HG03039 (cell line): ENCODE measurements at regions not wholly inside any gene's neighbourhood (a gene's known extent, or its start where the extent isn't known, plus 50 kb on each side); places are given as distances from the start of the nearest gene placed in this dataset.
"Not testable (repeated sequence)": the region's sequence is repeated elsewhere in the genome, so short reads cannot be mapped to it uniquely, and the experiment has no call there.

ENCODE experiments used
- ATAC-seq: cut with Tn5 transposase; IDR thresholded peaks from one replicate; pipeline ENCODE4 v1.9.1; 2021; ENCODE audit warnings: mild to moderate bottlenecking, moderate library complexity; ENCODE audit not compliant: unreplicated experiment

DNA sequence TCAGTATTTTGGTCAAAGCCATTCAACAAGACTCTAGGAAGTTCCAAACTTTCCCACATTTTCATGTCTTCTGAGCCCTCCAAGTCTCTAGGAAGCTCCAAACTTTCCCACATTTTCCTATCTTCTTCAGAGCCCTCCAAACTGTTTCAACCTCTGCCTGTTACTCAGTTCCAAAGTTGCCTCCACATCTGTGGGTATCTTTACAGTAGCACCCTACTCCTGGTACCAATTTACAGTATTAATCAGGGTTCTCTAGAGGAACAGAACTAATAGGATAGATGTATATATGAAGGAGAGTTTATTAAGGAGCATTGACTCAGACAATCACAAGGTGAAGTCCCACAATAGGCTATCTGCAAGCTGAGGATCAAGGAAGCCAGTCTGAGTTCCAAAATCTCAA is 296.0 kb upstream of the CCL2 start:
- ATAC-seq, result not testable (repeated sequence)

DNA sequence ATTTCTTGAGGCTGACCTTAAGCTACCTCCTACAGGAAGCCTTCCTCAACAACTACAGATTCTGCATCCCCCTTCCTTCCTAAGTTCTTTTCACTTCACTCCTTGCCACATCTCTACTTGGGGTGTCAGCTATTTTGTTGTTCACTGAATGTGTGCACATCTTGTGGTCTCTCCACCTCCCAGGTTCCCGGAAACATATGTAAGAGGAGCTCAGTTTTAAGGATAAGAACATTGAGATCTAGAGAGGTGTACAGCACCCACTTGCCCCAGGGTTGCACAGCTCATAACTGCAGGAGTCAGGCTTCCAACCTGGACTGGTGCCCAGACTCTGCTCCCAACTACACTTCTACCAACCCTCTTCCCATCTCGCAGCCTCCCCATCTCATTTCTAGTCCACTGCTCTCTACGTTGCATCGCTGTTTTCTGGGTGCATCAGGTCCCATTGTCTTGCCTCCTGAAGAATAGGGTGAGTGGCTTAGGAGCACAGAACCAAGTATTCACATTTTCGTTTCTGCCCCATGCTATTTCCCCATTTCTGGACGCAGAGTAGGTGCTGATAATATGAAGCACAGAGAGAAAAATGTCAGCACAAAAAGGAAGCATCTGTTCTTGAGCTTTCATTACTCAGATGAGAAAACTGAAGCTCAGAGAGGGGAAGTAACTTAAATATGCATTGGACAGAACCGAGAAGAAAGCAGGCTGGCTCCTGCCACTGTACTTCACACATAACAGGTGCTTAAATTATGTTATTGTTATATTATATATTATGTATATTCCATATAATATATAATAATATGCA is 292.0 kb upstream of the CCL2 start:
- ATAC-seq, result no peak

DNA sequence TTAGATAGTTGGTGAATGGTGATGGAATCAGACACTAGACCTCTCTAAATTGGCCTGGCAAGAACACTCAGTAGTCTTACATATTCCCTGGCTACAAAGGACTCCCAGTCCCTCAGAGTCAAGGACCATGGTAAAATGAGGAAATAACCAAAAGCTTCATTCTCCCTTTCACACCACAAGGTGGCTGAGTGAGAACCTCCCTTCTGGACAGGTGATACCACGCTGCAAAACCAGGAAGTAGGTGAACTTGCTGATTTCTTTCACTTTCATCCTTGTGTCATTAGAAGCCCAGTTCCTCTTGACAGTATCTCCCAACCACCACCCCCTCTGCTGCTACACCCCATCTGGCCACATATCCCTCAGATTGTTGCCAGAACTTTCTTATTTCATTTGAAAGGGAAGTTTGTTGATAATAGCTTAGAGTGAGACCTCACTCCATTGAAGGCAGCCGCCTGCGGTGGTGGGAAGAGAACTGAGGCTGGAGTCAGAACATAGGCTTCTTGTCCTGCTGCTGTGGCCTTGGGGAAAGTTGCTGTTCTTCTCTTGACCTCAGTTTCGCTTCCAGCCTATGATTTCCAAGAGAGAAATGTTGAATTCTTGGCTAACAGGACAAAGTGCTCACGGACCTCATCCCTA is 290.6 kb upstream of the CCL2 start:
- ATAC-seq, result peak; percentile 60

DNA sequence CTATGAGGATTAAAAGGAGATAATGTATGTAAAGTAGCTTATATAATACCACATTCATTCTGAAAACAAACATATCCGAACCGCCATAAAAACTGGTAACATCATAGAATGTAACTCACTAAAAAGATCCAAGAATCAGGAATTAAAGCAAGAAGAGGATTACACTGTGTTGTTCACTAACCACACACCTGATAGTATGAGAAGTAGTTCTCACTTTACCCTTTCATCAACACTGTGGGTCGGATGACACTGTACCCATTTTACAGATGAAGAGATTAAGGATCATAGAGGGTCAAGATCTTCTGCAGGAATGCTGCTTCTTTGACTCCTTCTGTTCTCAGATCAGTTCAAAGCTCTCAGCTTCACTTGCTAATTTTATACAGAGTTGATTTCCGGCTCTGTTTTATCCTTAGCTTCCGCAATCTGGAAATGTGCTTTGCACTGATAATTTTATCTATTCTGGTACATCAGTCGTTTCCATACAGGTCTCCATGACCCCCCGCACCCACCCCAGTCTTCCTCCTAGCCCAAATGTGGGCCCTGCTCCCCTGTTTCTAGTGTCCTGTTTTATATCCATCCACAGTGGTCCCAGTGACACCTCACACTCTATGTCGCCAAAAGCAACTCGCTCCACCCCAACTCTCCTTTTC is 288.6 kb upstream of the CCL2 start:
- no peak for ATAC-seq

DNA sequence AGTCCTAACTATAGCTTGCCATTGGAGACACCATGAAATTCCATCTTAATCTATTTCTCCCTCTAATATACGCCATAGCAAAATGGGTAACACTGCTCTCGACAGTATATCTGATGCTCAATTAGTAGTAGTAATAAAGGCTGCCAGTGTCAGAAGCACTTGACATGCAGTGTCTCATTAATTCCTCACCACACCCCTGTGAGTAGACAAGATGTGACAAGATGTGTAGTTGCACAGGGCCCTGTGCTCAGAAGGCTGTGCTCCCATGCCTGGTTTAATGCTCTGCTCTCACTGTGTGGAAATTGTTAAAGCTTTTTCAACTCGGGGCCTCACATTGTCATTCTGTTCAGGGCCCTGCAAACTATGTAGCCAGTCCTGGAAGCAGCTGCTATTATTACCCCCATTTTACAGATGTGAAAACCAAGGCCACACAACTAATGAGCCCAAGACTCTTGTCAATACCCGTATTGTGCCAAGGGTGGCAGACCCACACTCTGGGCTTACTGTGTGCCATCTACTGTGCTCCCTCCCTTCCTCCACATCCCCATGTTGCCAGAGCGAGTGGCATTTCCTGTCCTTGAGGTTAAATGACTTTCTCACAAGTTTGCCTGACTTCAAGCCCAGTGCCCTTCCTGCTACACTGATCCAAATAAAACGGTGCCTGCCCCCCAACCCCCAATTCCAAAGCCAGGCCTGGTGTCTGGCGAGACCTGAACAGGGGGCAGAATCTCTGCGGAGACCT is 287.3 kb upstream of the CCL2 start:
- ATAC-seq, result no peak

DNA sequence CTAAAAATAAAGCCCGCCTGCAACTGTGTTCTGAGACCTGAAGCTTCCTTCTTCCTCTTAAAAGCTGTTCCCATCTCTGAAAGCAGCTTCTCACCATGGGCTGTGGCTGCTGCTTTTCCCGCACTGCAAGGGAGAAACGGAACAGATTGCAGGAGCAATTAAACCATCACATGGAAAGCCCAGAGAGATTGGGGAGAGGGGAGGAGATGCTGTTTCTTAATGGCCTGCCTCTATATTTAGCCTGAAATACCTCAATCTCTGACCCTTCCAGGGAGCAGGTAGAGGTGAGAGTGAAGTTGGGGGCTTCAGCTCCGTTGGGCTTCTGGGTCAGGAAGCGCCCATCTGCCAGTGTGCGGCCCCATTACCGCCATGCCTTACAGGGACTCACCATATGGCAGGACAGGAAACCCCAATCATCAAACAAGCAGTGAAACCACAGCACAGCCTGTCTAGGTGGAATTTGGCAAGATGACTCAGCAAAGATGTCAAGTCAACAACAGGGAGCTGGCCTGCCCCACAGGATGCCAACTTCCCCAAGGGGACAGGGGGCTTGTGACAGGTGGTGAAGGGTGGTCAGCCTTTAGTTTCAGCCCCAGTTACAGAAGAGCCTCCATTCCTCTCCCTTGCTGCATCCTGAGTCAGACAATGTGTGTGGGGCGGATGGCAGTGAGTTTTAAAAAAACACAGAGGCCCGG is 286.6 kb upstream of the CCL2 start:
- no peak for ATAC-seq

DNA sequence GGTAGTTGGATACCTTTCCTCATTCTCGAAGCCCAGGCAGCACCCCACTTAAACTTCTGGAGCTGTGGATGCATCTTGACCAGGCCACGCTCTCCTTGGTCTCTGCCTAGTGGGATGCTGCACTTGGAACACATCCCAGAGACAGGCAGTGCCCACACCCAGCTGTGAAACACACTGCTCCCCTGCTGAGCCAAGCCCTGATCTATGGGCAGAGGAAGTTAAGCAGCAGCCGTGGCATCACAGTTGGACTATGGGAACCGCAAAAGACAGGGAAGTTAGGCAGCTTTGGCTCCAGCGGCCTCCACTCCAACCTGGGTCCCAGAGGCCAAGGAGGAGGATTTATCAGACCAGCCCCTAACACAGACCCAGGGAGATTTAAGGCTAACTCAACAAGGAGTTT is 284.8 kb upstream of the CCL2 start:
- ATAC-seq, result no peak

DNA sequence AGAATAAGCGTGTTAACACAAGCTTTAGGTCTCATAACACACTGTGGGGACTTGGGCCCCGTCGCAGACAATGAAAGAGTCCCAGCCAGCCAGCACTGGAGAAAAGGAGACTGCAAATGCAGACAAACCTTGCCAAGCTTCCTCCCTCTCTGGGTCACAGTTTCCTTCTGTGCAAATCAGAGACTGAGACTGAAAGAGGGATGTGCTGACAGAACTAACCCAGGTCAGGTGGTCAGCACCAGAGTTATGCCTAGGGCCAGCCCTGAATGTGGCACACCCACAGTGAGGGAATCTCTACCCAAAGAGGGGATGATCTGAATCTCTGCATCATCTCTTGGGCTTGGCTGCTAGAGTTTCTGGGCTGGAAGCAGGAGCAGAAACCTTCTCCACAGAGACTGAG is 282.3 kb upstream of the CCL2 start:
- no peak for ATAC-seq

DNA sequence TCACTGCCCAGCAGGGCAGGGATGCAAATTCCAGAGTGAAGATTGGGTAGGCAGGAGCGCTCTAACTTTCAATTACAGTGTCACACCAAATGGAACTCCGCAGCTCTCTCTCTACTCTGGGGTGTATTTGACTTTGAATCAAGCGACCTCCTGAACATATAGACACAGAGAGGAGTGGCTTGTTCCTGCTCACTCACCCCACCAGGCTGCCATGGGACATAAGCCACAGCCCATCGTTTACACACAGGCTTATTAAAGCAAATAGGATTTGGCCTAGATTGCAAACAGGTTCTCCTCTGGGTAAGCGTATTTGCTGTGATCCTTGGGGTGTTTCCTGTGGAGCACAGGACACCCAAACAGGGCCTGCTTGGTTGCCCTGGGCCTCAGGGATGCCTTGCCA is 281.6 kb upstream of the CCL2 start:
- no peak for ATAC-seq

DNA sequence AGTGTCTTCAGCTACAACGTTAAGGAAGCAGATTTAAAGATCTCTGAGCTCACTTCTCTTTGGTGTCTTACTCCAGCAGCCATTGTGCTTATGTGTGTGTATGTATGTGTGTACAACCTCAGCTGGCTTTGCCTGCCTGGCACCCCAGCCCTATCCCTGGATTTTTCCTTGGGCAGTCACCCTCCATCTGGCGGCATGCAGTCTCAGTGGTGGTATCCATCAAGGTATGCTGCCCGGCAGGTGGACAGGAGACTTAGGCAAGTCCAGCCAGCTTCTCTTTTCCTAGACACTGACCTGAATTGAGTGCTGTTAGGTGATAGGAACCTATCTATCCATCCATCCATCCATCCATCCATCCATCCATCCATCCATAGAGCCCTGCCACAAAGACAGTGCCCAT is 280.8 kb upstream of the CCL2 start:
- no peak for ATAC-seq

DNA sequence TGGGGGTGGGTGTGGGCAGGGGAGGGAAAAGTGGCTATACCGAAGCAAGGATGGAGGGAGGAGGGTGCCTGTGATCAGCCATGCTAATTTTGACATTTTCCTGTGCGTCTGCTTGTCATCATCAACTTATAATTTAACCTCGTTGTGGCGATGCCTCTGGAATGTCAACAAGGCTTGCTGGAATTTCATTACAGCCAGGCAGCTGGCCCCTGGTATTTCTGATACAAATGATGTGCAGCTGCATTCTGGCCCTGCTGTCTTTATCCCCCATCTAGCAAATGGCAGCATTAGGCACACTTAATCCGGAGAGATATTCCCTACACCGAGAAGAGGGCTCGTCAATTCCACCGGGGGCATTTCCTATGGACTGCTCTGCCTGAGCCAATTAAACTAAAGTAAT is 278.3 kb upstream of the CCL2 start:
- ATAC-seq, result no peak

DNA sequence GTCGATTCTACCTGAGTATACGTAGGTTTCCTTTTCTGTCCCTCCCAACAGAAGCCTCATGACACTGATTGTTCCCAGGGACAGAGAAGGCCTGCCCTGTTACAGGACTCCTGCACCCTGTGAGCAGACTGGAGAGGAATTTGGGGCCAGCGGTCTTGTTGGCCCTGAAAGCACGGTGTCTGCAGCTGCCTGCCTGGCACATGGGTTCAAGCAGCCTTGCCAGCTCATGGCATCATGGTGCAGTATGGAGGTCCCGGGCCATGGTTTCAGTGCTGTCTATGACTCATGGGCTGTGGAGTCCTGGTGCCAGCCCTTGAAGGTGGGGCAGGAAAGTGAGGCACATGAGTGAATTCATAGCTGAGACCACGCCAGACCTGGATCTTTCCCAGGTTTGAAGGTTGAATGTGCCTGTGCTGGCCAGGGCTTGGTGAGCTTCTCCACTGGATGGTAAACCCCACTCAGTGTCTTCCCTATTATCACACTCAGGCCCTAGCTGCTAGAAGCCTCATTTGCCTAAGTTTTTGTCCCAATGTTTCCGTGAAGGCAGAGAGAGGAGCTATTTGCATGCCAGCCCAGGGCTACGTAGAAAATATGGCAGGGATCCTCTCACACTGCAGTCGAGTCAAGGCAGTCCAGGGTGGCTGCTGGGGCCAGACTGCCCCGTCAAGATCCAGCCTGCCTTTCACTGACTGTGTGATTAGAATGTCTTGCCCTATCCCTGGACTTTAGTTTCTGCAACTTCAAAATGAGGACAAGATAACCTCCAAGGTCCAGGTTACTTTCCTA is 277.2 kb upstream of the CCL2 start:
- ATAC-seq, result no peak

DNA sequence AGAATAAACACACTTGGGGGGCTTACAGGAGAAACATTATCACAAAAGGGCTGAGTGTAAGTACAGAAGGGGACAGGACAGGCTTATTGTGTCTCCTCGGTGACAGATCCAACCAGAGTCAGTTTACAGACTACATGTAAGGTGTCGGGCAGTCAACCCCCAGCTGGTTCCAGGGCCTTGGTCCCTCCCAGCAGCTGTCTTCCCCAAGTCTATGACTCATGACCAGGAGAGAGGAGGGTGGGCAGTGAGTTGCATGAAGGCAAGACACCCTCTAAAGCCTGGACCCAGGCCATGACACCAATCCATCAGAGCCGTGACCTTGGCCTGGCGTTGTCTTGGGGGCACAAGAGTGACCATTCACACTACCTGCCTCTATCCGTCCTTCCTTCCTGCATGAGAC is 276.2 kb upstream of the CCL2 start:
- ATAC-seq, result no peak

DNA sequence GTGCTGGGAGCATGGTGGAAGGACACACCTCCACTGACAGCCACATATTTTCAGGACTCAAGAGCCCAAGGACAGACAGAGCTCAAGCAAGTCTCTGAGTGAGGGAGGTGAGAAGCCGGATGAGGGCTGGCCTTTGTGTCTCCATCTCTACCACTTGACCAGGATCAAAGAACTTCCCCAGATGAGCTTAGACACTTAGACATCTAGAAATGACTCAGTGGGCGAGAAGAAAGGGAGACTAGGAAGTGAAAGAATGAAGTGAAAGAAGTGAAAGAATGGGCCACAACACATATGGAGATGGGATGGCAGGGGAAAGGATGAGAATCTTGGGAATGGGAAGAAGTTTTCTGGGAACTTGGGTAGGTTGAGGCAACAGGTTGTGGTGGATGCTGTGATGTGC is 274.9 kb upstream of the CCL2 start:
- ATAC-seq, result no peak

DNA sequence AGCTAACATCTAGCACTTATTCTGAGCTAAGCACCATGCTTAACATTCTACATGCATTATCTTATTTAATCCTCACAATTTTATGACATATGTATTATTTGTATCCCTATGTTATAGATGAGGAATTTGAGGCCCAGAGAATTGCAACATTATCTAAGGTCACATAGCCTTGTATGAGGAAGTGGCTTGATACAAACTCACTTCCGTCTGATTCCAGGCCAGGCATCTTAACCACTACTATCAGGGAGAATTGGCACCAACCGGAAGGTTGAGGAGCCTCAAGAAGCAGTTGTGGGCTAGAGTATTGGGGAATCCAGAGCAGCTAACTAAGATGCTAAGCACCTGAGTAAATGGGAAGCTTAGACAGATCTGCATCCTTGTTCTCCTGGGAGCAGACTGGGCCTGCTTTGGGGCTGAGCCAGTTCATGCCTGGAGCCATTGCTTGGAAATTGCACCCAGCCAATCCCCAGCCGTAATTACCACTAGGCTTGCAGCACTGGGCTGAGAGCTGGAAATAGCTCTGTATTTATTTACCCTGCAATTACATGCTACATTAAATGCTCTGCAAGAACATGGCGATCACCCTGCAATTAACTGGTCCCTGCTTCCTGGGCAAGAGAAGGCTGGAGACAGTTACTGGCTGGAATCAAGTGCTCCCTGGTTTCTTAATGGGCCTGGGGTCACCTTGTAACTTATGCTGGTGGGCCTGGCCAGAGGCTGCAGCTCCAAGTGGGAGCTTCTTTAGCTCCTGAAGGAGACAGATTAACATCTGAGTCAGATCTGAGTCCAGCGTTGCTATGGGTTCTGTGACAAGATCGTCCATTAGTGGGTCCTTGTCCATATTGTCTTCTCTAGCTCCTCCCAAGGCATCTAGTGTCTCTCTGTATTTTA is 273.1 kb upstream of the CCL2 start:
- ATAC-seq, result no peak

DNA sequence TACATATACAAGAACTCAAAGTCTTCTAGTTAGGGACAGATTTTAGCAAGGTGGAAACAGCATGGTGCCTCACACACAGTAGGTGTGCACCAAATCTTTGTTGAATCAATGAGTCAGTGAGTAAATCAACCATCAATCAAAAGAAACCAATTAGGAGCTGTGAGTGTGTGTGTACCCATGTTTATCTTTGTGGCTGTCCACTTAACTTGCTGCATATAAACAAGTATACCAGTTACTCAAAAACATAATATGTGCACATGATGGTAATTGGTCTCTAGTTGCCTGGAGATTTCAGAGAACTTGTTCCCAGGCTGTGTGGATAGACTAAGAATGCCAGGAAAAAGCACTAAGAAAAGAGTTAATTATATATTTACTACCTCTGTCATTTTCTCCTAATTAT is 272.2 kb upstream of the CCL2 start:
- ATAC-seq, result no peak

DNA sequence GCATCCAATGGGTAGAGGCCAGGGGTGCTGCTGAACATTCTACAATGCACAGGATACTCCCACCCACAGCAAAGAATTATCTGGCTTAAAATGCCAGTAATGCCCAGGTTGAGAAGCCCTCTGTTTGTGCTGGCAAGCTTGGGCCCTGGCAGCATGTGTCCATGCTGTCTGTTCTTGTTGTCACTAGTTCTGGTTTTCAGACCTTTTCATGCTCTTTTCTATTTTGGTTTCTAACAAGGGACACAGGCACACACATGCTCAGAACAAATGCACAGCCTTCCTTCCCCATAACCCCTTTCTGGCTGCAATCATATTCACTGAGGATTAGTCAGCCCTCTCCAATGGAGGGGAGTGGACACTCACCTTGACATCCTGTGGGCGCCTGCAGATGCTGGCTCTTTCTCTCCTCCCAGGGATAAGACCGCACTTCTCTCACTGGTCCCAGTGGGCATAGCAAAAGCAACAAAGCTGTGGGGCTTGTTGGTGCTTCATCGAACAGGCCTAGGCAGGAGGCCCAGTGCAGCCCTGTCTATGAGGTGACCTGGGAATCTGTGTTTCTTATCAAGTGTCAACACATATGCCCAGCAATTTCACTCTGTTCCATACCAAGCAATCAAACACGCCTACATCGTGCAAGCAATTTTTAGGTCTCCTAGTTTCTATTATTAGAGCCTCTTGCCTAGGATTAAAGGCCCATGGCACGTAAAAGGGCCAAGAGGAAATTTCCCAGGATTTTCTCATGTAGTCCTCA is 271.1 kb upstream of the CCL2 start:
- no peak for ATAC-seq

DNA sequence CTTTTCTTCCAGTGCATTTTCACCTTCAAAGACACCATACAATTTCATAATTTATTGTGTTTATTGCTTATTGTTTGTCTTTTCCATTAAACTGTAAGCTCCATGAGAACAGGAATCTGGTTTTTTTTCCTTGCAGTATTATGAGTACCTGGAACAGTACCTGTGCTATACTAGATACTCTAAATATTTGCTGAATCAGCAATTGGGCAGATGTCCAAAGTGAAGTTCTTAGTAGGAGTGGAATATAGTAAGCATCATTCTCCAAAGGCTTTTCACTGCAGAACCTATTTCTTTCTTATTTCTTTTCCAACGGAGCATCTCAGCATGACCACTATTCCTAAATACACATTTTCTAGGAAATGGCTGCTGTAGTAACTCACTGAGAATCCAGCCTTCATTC is 269.0 kb upstream of the CCL2 start:
- ATAC-seq, result no peak

DNA sequence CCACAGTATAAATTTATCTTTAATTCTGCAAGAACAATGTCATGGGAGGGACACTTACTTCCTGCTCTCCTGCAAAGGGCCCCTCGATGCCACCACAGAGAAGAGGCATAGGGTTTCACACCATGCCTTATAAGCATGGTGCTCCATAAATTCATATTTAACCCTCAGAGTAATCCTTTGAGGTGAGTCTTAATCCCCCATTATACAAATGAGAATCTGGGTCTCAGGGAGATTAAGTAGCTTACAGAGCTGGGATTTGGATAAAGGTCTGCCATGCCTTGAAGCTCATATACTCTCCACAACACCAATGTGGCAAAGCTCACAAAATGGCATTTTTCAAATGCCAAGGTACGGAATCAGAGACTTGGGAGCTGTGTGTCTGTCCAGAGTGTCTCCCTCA is 268.5 kb upstream of the CCL2 start:
- ATAC-seq, result no peak
